GM18907 (cell line): ENCODE measurements at regions not wholly inside any gene's neighbourhood (a gene's known extent, or its start where the extent isn't known, plus 50 kb on each side); places are given as distances from the start of the nearest gene placed in this dataset.

ENCODE experiments used
- ATAC-seq: cut with Tn5 transposase; IDR thresholded peaks from one replicate; pipeline ENCODE4 v1.9.1; 2021; ENCODE audit warnings: mild to moderate bottlenecking, moderate library complexity; ENCODE audit not compliant: unreplicated experiment

GRCh38 chr12:125470838-125471783 is 405.9 kb downstream of the AACS start:
- ATAC-seq: no peak

DNA sequence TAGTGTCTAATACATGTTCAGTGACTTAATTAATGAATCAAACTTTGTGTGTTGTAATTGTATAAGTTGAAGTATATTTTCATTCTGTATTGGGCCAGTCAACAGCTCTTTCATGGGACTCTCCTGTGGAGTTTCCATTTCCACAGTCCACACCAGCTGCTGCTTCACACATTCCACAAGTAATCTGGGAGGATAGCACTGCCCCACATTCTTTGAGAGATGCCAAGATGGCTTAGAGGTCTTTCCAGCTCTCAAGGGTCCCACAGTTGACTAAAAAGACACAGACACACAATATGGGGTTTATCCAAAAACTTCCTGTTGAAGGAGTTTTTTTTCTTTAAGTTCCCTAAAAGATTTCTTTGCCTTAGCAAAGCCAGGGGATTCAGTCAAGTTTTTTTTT is 408.3 kb downstream of the AACS start:
- no peak for ATAC-seq

- ATAC-seq: no peak
These were observed 422.1 kb downstream of the AACS start for GRCh38 chr12:125487336-125487735.

GRCh38 chr12:125491553-125491952 is 426.3 kb downstream of the AACS start:
- no peak for ATAC-seq

DNA sequence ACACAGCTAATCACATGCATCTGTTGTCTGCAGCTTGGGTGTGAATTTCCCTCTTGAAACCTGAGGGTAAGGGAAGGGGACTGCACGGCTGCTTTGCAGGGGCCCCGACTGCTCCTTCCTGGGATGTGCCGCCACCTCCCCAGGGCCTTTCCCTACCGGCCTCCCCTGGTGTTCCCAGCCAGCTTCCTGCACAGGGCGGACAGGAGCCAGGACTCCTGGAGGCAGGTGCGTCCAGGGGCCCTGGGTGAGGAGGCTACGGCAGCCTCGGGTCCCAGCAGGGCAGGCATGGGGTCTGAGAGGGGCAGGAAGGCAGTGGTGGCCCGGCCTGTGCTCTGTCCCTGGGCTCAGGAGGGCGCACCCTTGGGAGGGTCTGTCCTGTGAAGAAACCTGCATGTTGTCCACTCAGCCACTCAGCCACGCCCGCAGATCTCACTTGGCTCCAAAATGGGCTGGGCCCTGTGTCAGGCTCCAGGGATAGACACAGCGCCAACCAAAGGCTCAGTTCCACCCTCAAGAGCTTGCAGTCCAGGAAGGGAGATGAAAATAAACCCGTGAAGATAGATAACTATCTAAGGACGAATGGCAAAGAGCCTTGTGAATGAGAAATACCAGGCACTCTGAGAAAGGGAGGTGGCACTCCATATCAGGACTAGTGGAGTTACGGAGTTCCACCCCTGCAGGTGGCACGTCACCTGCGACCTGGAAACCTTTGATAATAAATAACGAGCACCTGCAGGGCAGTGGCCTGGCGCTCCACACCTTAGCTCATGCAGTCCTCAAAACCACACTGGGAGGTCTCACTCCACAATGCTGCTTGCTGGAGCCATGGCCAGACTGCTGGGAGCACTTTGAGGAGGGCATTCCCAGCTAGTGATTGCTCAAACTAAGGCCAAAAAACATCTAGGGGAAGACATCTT is 427.4 kb downstream of the AACS start:
- no peak for ATAC-seq

GRCh38 chr12:125493704-125494308 is 428.6 kb downstream of the AACS start:
- no peak for ATAC-seq

DNA sequence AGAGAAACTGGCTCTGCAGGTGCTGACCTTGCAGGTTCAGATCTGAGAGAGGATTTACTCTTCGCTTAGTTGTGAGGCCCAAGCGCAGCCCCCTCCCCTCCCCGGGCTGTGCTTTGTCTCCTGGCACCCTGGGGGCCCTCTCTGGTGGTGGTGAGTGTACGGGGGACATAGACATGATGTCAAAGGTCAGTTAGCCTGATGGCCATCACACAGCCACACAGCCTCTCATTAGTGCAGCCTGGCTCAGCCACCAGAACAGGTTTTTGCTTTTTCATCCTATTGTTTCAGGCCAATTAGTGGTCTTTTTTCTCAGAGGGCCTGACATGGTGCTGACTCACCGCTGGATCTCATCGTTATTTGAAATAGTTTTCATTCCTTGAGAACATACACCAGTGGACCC is 437.9 kb downstream of the AACS start:
- no peak for ATAC-seq

DNA sequence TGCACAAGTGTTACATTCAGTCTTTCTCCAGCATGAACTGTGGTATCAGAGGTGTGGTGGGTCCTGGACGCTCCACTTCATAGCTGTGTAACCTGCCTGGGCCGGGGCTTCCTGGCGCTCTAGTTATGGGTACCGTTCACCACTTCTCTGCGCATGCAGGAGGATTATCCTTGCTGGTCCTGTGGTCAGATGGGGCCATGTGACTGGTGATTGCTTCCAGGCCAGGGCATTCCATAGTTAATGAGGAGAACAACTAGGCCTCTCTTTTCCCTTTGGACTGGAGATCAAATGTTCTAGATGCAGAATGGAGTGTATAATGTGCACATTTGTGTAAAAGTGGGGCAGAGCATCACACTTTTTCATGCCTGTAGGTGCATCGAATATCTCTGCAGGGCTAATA is 444.0 kb downstream of the AACS start:
- no peak for ATAC-seq

DNA sequence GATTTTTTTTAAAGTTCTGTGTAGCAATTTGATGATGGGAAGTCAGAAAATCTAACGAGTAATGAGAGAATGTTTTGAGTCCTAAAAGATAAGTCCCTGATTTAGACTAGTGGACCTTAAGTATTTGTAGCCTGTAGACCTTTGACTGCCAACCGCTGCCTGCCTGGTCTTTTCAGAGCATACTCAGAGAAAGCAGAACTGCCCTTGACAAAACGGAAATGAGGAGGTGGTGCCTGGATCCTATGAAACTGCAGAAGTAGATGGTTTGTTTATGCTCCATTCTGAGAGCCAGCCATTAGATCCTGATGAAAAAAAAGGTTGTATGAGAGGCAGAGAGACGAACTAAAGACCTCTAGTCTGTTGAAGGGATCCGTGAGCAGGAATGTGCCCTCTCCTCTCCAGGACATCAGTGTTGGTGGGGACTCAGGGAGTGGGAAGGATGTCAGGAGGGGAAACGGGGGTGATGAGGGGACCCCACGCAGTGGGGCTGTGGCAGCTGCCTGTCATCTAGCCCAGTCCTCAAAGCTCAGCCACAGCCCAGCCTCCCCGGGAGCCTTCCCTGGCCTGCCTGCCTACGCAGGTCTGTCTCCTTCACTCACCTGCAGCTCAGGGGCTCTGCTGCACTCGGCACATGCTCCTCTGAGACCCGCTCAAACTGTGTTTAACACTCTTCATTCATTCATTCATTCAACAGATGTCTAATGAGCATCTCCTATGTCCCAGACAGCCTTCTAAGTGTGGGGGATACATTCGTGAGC is 447.5 kb downstream of the AACS start:
- ATAC-seq: no peak

DNA sequence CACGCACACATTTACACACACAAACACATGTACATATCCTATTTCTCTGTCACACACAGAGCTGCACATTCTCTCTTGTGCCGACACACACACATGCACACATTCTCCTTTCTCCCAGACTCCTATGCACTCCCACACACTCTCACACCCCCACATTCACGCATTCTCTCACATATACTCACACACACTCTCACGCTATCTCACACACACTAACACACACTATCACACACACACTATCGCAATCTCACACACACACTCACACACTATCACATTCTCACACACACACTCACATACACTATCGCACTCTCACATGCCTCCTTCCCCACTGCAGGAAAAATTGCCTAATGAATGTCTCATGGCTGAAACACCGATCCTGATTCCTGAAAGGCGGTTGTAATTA is 450.7 kb downstream of the AACS start:
- no peak for ATAC-seq

- no peak for ATAC-seq
These were observed 452.8 kb downstream of the AACS start for GRCh38 chr12:125518074-125518473.

DNA sequence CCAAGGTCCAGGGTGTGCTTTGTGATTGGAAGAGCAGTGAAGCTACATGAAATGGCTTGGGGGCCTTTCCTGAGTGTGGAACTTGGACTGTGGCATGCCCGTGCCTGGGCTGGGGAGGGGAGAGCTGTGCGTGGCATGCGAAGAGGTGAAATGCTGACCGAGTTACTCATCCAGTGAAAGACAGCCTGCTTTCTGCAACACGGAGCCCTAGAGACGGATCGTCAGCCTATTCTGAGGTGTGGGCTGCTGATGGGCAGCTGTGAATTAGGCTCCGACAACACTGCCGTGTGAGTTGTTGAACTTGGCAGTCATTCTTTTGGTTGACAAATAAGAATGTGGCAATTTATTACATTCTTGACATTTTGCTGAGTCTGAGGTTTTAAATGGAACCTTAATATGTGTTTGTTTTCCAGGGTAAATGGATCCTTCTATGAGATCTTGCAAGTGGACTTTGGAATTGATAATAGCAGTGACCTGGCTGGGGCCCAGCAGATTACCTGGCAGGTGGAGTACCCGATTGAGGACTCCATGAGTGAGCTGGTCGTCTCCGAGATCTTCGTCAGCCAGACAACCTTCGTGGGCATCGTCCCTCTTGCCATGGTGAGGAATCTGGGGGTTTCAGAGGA is 453.9 kb downstream of the AACS start:
- ATAC-seq: no peak

GRCh38 chr12:125525879-125526278 is 460.6 kb downstream of the AACS start:
- ATAC-seq: no peak

DNA sequence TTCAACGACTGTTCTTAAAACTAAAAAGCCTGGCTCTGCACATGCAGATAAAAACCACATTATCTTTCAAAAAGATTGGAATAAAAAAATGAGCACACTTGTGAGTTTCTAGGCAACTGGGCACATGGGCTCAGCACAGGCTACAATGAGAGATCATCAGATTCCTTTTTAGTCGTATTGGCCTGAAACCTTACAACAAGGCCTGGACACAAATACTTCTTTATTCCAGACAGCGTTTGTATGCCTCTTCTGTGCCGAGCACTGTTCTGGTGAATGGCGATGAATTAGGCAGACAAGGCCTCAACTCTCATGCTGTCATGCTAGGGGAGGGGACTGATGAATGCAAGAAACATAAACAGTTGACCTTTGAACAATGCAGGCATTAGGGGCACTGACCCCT is 463.0 kb downstream of the AACS start:
- ATAC-seq: no peak

- ATAC-seq: no peak
These were observed 465.0 kb downstream of the AACS start for GRCh38 chr12:125530201-125530600.

GRCh38 chr12:125530876-125531275 is 465.6 kb downstream of the AACS start:
- ATAC-seq: no peak

- ATAC-seq: no peak
These were observed 466.3 kb downstream of the AACS start for GRCh38 chr12:125531574-125531973.

DNA sequence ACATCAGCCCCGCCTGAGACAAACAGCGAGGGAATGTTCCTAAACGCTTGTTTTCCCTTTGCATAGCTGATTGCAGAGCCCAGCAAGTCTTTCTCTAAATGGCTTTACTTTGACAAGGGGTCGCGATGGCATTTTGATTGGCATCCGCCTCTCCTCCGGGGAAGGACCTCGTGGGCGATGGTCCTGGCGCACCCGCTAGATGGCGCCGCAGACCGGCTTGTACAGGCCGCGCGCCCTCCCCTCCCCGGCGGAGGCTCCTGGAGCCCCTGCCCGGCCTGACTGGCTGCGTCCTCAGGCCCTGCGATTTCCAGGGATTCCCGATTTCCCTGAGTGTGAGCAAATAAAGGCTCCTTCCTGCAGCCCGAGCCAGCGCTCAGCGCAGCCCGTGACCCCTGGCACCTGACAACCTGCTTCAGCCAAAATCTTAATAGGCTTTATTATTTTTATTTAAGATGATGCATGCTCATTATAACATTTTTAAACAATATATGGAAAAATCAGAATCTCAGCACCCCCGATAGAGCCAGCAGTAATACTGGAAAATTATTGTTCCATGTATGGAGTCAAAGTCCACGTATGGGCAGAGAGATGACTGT is 468.3 kb downstream of the AACS start:
- no peak for ATAC-seq

DNA sequence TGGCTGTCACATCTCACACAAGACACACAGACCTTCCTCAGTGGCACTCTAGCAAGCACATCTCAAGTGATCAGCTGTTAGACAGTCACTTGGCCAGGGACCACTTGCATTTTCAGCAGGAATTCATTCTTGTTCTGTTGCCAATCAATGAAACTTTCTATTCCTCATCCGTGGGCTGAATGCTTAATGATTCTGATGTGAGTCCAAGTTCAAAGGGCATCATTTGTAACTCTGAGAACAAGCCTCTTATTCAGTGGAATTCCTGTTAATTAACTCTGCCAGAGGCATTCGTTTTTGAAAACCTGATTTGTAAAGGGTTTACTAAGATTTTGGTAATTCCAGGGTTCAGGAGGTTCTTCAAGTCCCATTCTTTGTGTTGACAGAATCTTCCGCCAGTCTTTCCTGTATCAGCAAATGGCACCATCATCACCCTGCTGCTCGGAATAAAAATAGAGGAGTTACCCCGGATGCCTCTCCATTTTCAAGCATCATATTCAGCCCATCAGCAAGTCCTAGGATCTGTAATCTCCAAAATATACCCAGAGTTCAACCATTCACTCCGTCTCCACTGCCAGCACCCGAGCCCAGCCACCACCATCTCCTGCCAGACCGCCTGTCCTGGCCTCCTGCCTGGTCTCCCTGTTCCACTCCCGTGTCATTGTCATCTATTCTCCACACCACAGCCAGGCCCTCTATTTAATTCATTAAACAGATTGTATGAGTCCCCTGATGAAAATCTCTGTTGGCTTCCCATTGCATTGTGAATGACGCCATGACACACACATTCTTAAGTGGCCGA is 473.4 kb downstream of the AACS start:
- ATAC-seq: no peak
